Nephron progenitor cell (in vitro differentiated cells): ENCODE measurements at regions not wholly inside any gene's neighbourhood (a gene's known extent, or its start where the extent isn't known, plus 50 kb on each side); places are given as distances from the start of the nearest gene placed in this dataset.

Experiments used
- DNase-seq: peaks from one replicate; pipeline ENCODE4 v3.0.0; 2021
- H3K27ac Mint-ChIP-seq: 2 replicates; pipeline ENCODE4 v1.8.0; 2021; ENCODE audit warnings: mild to moderate bottlenecking, moderate library complexity, mixed read lengths
- H3K27me3 Mint-ChIP-seq: 2 replicates; pipeline ENCODE4 v1.8.0; 2021; ENCODE audit warnings: mild to moderate bottlenecking, low read depth, mixed read lengths; ENCODE audit not compliant: poor library complexity
- H3K36me3 Mint-ChIP-seq: 2 replicates; pipeline ENCODE4 v1.8.0; 2021; ENCODE audit warnings: low read depth, mixed read lengths
- H3K4me1 Mint-ChIP-seq: 2 replicates; pipeline ENCODE4 v1.8.0; 2021; ENCODE audit warnings: mixed read lengths
- H3K4me3 Mint-ChIP-seq: 2 replicates; pipeline ENCODE4 v1.8.0; 2021; ENCODE audit warnings: mild to moderate bottlenecking, moderate library complexity, mixed read lengths
- H3K9me3 Mint-ChIP-seq: 2 replicates; pipeline ENCODE4 v1.8.0; 2021; ENCODE audit warnings: mild to moderate bottlenecking, moderate library complexity, mixed read lengths
- CTCF ChIP-seq: fragments of 200-600 bp; sonication (generic); IDR thresholded peaks from 2 replicates; pipeline ENCODE4 v1.5.0; 2021; ENCODE audit warnings: antibody characterized with exemption

GRCh38 chr6:16956361-16956760, 145.5 kb upstream of the STMND1 start:
- Mint-ChIP-seq H3K4me1 (no peaks in the 10 kb centered on the region), H3K27ac (no peak overlapping the region), H3K27me3 (no peaks in the 10 kb centered on the region), H3K4me3 (no peak overlapping the region), H3K9me3 (no peaks in the 10 kb centered on the region), H3K36me3 (no peaks in the 10 kb centered on the region)
- DNase-seq = no peak
- no peak for TF ChIP-seq CTCF

GRCh38 chr6:16955899-16956298, 146.0 kb upstream of the STMND1 start:
- no peak for DNase-seq
- Mint-ChIP-seq H3K4me3 (no peak overlapping the region), H3K27ac (no peak overlapping the region), H3K9me3 (no peaks in the 10 kb centered on the region), H3K27me3 (peaks cover 2% of the 10 kb centered on the region), H3K4me1 (no peaks in the 10 kb centered on the region), H3K36me3 (no peaks in the 10 kb centered on the region)
- TF ChIP-seq CTCF = no peak

- Mint-ChIP-seq H3K4me1 (peaks cover 3% of the 10 kb centered on the region), H3K27ac (no peak overlapping the region), H3K9me3 (no peaks in the 10 kb centered on the region), H3K4me3 (no peak overlapping the region), H3K27me3 (peaks cover 4% of the 10 kb centered on the region), H3K36me3 (no peaks in the 10 kb centered on the region)
- TF ChIP-seq CTCF = no peak
- DNase-seq = no peak
Measured at GRCh38 chr6:16953905-16954304, 147.9 kb upstream of the STMND1 start.

GRCh38 chr6:16953446-16953845, 148.4 kb upstream of the STMND1 start:
- DNase-seq = no peak
- peaks cover 4% of the 10 kb centered on the region for H3K27me3 Mint-ChIP-seq
- no peak overlapping the region for H3K27ac Mint-ChIP-seq
- H3K9me3 Mint-ChIP-seq = no peaks in the 10 kb centered on the region
- no peaks in the 10 kb centered on the region for H3K36me3 Mint-ChIP-seq
- no peak overlapping the region for H3K4me3 Mint-ChIP-seq
- H3K4me1 Mint-ChIP-seq = peaks cover 5% of the 10 kb centered on the region
- TF ChIP-seq CTCF = no peak

- no peak for DNase-seq
- Mint-ChIP-seq H3K4me3 (no peak overlapping the region), H3K27ac (no peak overlapping the region), H3K4me1 (peaks cover 29% of the 10 kb centered on the region), H3K36me3 (no peaks in the 10 kb centered on the region), H3K27me3 (peaks cover 4% of the 10 kb centered on the region), H3K9me3 (no peaks in the 10 kb centered on the region)
- no peak for TF ChIP-seq CTCF
Measured at GRCh38 chr6:16950825-16951495, 150.9 kb upstream of the STMND1 start.

GRCh38 chr6:16950302-16950701, 151.5 kb upstream of the STMND1 start:
- Mint-ChIP-seq H3K9me3 (no peaks in the 10 kb centered on the region), H3K36me3 (no peaks in the 10 kb centered on the region), H3K4me1 (peaks cover 30% of the 10 kb centered on the region), H3K27ac (no peak overlapping the region), H3K27me3 (peaks cover 4% of the 10 kb centered on the region), H3K4me3 (no peak overlapping the region)
- no peak for DNase-seq
- no peak for TF ChIP-seq CTCF
